ENCODE measurements at regions not wholly inside any gene's neighbourhood (a gene's known extent, or its start where the extent isn't known, plus 50 kb on each side); places are given as distances from the start of the nearest gene placed in this dataset.
"Not testable (repeated sequence)": the region's sequence is repeated elsewhere in the genome, so short reads cannot be mapped to it uniquely, and the experiment has no call there.

- H3K4me1 ChIP-seq (ENCODE audit: control insufficient read depth in 1 of 2, insufficient read depth in 2 of 2, low read length in 2 of 2) = no peaks in the 10 kb centered on the region
- no peaks in the 10 kb centered on the region for H3K9me3 ChIP-seq (ENCODE audit: control insufficient read depth, low read length)
- intact Hi-C loops (cut with DNase I) = loop anchor here (5.0 to 10.0 kb wide), 2 partner anchors 224 to 297 kb away; no protein-coding TSS in a partner anchor
- DNase-seq (no peak), ATAC-seq (ENCODE audit: low FRiP score) (no peak)
- no peaks in the 10 kb centered on the region for H3K27me3 ChIP-seq (ENCODE audit: control insufficient read depth in 1 of 2, insufficient read depth in 2 of 2, low read length in 1 of 2)
- H3K4me3 ChIP-seq (ENCODE audit: low read length in 2 of 2) = no peak overlapping the region
- WGBS, 2 donors = 72% methylated on average over 6 of the region's 6 CpGs
- H3K27ac ChIP-seq (ENCODE audit: low read depth in 1 of 2, low read length in 2 of 2) = peak overlapping the region in 1 of 2 donors; percentile 15
- no peaks in the 10 kb centered on the region for H3K36me3 ChIP-seq (ENCODE audit: control insufficient read depth in 1 of 2, insufficient read depth in 2 of 2, low read length in 1 of 2)
Measured at GRCh38 chr17:68759002-68759342, 157.8 kb upstream of the FAM20A start.

- WGBS, 2 donors = 95 to 96% methylated on average over 2 of the region's 2 CpGs
- H3K4me1 ChIP-seq (ENCODE audit: control insufficient read depth in 1 of 2, insufficient read depth in 2 of 2, low read length in 2 of 2); H3K9me3 ChIP-seq (ENCODE audit: control insufficient read depth, low read length); ATAC-seq (ENCODE audit: low FRiP score); H3K4me3 ChIP-seq (ENCODE audit: low read length in 2 of 2); H3K27ac ChIP-seq (ENCODE audit: low read depth in 1 of 2, low read length in 2 of 2); DNase-seq; H3K27me3 ChIP-seq (ENCODE audit: control insufficient read depth in 1 of 2, insufficient read depth in 2 of 2, low read length in 1 of 2); H3K36me3 ChIP-seq (ENCODE audit: control insufficient read depth in 1 of 2, insufficient read depth in 2 of 2, low read length in 1 of 2): not testable (repeated sequence)
- intact Hi-C loops (cut with DNase I) = loop anchor here (5.0 to 10.0 kb wide), 2 partner anchors 223 to 296 kb away; no protein-coding TSS in a partner anchor
Measured at GRCh38 chr17:68757866-68758757, 156.9 kb upstream of the FAM20A start.

GRCh38 chr17:68753985-68754769, 153.0 kb upstream of the FAM20A start:
- Histone ChIP-seq H3K4me1 (ENCODE audit: control insufficient read depth in 1 of 2, insufficient read depth in 2 of 2, low read length in 2 of 2) (no peaks in the 10 kb centered on the region), H3K27me3 (ENCODE audit: control insufficient read depth in 1 of 2, insufficient read depth in 2 of 2, low read length in 1 of 2) (no peaks in the 10 kb centered on the region), H3K27ac (ENCODE audit: low read depth in 1 of 2, low read length in 2 of 2) (no peak overlapping the region), H3K36me3 (ENCODE audit: control insufficient read depth in 1 of 2, insufficient read depth in 2 of 2, low read length in 1 of 2) (no peaks in the 10 kb centered on the region), H3K4me3 (ENCODE audit: low read length in 2 of 2) (no peak overlapping the region), H3K9me3 (ENCODE audit: control insufficient read depth, low read length) (no peaks in the 10 kb centered on the region)
- intact Hi-C loops (cut with DNase I) = loop anchor here in 1 of 2 donors (10.0 kb wide), 1 partner anchor 219 kb away; no protein-coding TSS in a partner anchor
- ATAC-seq (ENCODE audit: low FRiP score) = no peak
- no peak for DNase-seq
- 95 to 98% methylated on average over 8 to 9 of the region's 9 CpGs for WGBS, 2 donors

- H3K27ac ChIP-seq (ENCODE audit: low read depth in 1 of 2, low read length in 2 of 2) = no peak overlapping the region
- H3K36me3 ChIP-seq (ENCODE audit: control insufficient read depth in 1 of 2, insufficient read depth in 2 of 2, low read length in 1 of 2) = no peaks in the 10 kb centered on the region
- peaks cover 5% of the 10 kb centered on the region for H3K9me3 ChIP-seq (ENCODE audit: control insufficient read depth, low read length)
- H3K27me3 ChIP-seq (ENCODE audit: control insufficient read depth in 1 of 2, insufficient read depth in 2 of 2, low read length in 1 of 2) = no peaks in the 10 kb centered on the region
- no peak overlapping the region for H3K4me3 ChIP-seq (ENCODE audit: low read length in 2 of 2)
- DNase-seq (no peak), ATAC-seq (ENCODE audit: low FRiP score) (no peak)
- WGBS, 2 donors = 80 to 85% methylated on average over 6 of the region's 6 CpGs
- intact Hi-C loops (cut with DNase I) = loop anchor here in 1 of 2 donors (10.0 kb wide), 1 partner anchor 215 kb away; no protein-coding TSS in a partner anchor
- H3K4me1 ChIP-seq (ENCODE audit: control insufficient read depth in 1 of 2, insufficient read depth in 2 of 2, low read length in 2 of 2) = no peaks in the 10 kb centered on the region
Measured at GRCh38 chr17:68750208-68750562, 149.0 kb upstream of the FAM20A start.

- no peak overlapping the region for H3K27ac ChIP-seq (ENCODE audit: low read depth in 1 of 2, low read length in 2 of 2)
- no peaks in the 10 kb centered on the region for H3K4me1 ChIP-seq (ENCODE audit: control insufficient read depth in 1 of 2, insufficient read depth in 2 of 2, low read length in 2 of 2)
- H3K9me3 ChIP-seq (ENCODE audit: control insufficient read depth, low read length) = peaks cover 8% of the 10 kb centered on the region
- H3K36me3 ChIP-seq (ENCODE audit: control insufficient read depth in 1 of 2, insufficient read depth in 2 of 2, low read length in 1 of 2) = no peaks in the 10 kb centered on the region
- ATAC-seq (ENCODE audit: low FRiP score) = no peak
- H3K27me3 ChIP-seq (ENCODE audit: control insufficient read depth in 1 of 2, insufficient read depth in 2 of 2, low read length in 1 of 2) = no peaks in the 10 kb centered on the region
- H3K4me3 ChIP-seq (ENCODE audit: low read length in 2 of 2) = no peak overlapping the region
- no peak for DNase-seq
- 44 to 54% methylated on average over 12 of the region's 12 CpGs for WGBS, 2 donors
- intact Hi-C loops (cut with DNase I) = loop anchor here in 1 of 2 donors (10.0 kb wide), 1 partner anchor 215 kb away; no protein-coding TSS in a partner anchor
Measured at GRCh38 chr17:68749349-68750207, 148.4 kb upstream of the FAM20A start.

- no peak for ATAC-seq (ENCODE audit: low FRiP score)
- H3K9me3 ChIP-seq (ENCODE audit: control insufficient read depth, low read length) = peaks cover 8% of the 10 kb centered on the region
- H3K27me3 ChIP-seq (ENCODE audit: control insufficient read depth in 1 of 2, insufficient read depth in 2 of 2, low read length in 1 of 2) = no peaks in the 10 kb centered on the region
- no peaks in the 10 kb centered on the region for H3K36me3 ChIP-seq (ENCODE audit: control insufficient read depth in 1 of 2, insufficient read depth in 2 of 2, low read length in 1 of 2)
- no peak overlapping the region for H3K27ac ChIP-seq (ENCODE audit: low read depth in 1 of 2, low read length in 2 of 2)
- H3K4me3 ChIP-seq (ENCODE audit: low read length in 2 of 2) = no peak overlapping the region
- DNase-seq = no peak
- WGBS, 2 donors = 90 to 94% methylated on average over 2 of the region's 2 CpGs
- H3K4me1 ChIP-seq (ENCODE audit: control insufficient read depth in 1 of 2, insufficient read depth in 2 of 2, low read length in 2 of 2) = no peaks in the 10 kb centered on the region
- intact Hi-C loops (cut with DNase I) = no loop called here
Measured at GRCh38 chr17:68748381-68748780, 147.2 kb upstream of the FAM20A start.

GRCh38 chr17:68740555-68741447, 139.6 kb upstream of the FAM20A start:
- Histone ChIP-seq H3K9me3 (ENCODE audit: control insufficient read depth, low read length) (peaks cover 8% of the 10 kb centered on the region), H3K27ac (ENCODE audit: low read depth in 1 of 2, low read length in 2 of 2) (no peak overlapping the region), H3K4me3 (ENCODE audit: low read length in 2 of 2) (no peak overlapping the region), H3K4me1 (ENCODE audit: control insufficient read depth in 1 of 2, insufficient read depth in 2 of 2, low read length in 2 of 2) (no peaks in the 10 kb centered on the region), H3K36me3 (ENCODE audit: control insufficient read depth in 1 of 2, insufficient read depth in 2 of 2, low read length in 1 of 2) (no peaks in the 10 kb centered on the region), H3K27me3 (ENCODE audit: control insufficient read depth in 1 of 2, insufficient read depth in 2 of 2, low read length in 1 of 2) (no peaks in the 10 kb centered on the region)
- 90 to 93% methylated on average over 8 of the region's 8 CpGs for WGBS, 2 donors
- intact Hi-C loops (cut with DNase I) = no loop called here
- ATAC-seq (ENCODE audit: low FRiP score) = no peak
- no peak for DNase-seq

Measured in aorta (tissue), 5 donors.